Cardiac muscle cell (in vitro differentiated cells and primary cell): ENCODE measurements at regions not wholly inside any gene's neighbourhood (a gene's known extent, or its start where the extent isn't known, plus 50 kb on each side); places are given as distances from the start of the nearest gene placed in this dataset.

Experiments
- DNase-seq, 2 donors: peaks; one replicate each; pipeline versions ENCODE4 v3.0.0 to v3.0.0-alpha.2; 2010 to 2017; ENCODE audit warnings: low read depth in 1 of 2, low spot score in 1 of 2
- H3K27ac ChIP-seq: fragments of 200-600 bp; sonication (generic); 2 replicates; pipeline ENCODE4 v1.5.1; 2016
- H3K27me3 ChIP-seq: fragments of 200-600 bp; sonication (generic); 2 replicates; pipeline ENCODE4 v1.6.0; 2016; ENCODE audit warnings: control low read depth
- H3K36me3 ChIP-seq: fragments of 200-600 bp; sonication (generic); 2 replicates; pipeline ENCODE4 v1.5.1; 2016; ENCODE audit warnings: control low read depth
- H3K4me1 ChIP-seq: fragments of 200-600 bp; sonication (generic); 2 replicates; pipeline ENCODE4 v1.8.1; 2017; ENCODE audit warnings: low read depth, mild to moderate bottlenecking, mixed run types
- H3K4me3 ChIP-seq: fragments of 200-600 bp; sonication (generic); 2 replicates; pipeline ENCODE4 v1.5.1; 2016; ENCODE audit warnings: mild to moderate bottlenecking
- H3K9me3 ChIP-seq: fragments of 200-600 bp; sonication (generic); 2 replicates; pipeline ENCODE4 v1.5.1; 2017; ENCODE audit warnings: low read depth, mild to moderate bottlenecking, control low read depth
- TF ChIP-seq, protein P1 (sequence below): IDR thresholded peaks from 2 replicates; pipeline ENCODE4 v1.5.1; 2012; ENCODE audit warnings: low read depth, mild to moderate bottlenecking, low read length

DNA sequence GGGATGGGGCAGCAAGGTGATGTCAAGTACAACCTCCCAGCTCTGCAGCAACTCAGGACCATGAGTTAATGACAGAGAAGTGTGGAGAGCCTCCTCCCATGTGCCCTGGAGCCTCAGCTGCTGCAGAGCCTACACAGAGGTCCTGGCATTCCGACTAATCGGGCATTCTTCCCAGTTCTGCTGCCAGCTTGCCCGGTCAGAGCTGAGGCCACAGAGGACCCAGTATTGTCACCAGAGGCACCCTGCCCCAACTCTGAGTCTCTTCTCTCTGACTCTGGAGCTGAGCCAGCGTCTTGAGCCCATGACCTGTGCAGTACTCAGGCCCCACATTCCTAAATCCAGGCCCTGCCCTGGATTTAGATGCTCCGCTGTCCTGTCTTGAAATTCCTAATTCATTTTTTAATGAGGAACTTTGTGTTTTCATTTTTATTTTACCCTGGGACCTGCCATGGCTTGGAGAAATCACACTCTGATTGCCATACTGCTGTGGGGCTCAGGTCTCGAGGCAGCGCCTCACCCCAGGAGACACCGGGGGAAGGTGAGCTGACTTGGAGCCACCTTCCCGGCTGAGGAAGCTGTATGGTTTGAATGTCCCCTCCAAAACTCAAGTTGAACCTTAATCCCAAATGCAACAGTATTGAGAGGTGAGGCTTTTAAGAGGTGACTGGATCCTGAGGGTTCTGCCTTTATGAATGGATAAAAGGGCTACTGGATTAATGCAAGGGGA, 144.9 kb upstream of the ZNF507 start:
- H3K27ac ChIP-seq, result no peak overlapping the region
- no peaks in the 10 kb centered on the region for H3K4me1 ChIP-seq
- H3K4me3 ChIP-seq, result no peak overlapping the region
- H3K27me3 ChIP-seq, result no peaks in the 10 kb centered on the region
- no peak for DNase-seq
- TF ChIP-seq, protein P1, sequence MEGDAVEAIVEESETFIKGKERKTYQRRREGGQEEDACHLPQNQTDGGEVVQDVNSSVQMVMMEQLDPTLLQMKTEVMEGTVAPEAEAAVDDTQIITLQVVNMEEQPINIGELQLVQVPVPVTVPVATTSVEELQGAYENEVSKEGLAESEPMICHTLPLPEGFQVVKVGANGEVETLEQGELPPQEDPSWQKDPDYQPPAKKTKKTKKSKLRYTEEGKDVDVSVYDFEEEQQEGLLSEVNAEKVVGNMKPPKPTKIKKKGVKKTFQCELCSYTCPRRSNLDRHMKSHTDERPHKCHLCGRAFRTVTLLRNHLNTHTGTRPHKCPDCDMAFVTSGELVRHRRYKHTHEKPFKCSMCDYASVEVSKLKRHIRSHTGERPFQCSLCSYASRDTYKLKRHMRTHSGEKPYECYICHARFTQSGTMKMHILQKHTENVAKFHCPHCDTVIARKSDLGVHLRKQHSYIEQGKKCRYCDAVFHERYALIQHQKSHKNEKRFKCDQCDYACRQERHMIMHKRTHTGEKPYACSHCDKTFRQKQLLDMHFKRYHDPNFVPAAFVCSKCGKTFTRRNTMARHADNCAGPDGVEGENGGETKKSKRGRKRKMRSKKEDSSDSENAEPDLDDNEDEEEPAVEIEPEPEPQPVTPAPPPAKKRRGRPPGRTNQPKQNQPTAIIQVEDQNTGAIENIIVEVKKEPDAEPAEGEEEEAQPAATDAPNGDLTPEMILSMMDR, result no peak
- no peaks in the 10 kb centered on the region for H3K36me3 ChIP-seq
- no peaks in the 10 kb centered on the region for H3K9me3 ChIP-seq

DNA sequence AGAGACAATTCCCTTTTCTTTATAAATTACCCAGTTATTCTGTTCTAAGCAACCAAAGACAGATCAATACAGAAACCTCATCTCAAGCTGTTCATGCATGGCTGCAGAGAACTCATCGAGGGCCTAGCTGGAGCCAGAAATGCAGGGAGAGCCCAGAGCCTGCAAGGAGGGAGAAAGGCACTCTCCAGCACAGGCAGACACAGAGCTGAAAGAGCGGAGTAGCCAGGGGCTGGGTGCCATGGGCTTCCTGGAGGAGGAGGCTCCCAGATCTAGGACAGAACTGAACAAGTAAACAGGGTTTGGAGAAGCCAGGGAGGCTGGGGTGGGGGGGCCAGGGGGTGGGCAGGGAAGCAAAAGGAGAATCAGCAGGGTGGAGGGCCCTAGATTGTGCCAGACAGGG, 144.2 kb upstream of the ZNF507 start:
- Histone ChIP-seq H3K4me1 (no peaks in the 10 kb centered on the region), H3K36me3 (no peaks in the 10 kb centered on the region), H3K9me3 (no peaks in the 10 kb centered on the region), H3K4me3 (no peak overlapping the region), H3K27me3 (no peaks in the 10 kb centered on the region), H3K27ac (no peak overlapping the region)
- TF ChIP-seq, protein P1, result no peak
- no peak for DNase-seq

DNA sequence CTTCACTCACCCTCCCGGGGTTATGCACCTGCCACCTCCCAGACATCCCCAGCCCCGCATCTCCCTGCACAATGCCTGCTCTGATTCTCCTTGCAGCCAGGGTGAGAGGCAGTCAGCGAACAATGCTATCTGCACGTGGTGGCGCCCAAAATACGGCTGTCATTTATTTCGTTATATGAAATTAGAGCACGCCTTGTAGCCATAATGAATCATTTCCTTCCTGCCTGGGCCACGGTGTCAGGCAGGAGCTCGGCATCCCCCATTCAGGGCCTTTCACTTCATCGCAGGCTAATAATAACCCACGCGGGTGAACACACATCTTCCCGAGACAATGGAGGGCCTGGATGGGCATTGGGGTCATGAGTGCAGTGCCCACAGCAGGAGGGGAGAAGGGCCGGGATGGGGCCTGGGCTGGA, 143.8 kb upstream of the ZNF507 start:
- TF ChIP-seq, protein P1, result no peak

DNA sequence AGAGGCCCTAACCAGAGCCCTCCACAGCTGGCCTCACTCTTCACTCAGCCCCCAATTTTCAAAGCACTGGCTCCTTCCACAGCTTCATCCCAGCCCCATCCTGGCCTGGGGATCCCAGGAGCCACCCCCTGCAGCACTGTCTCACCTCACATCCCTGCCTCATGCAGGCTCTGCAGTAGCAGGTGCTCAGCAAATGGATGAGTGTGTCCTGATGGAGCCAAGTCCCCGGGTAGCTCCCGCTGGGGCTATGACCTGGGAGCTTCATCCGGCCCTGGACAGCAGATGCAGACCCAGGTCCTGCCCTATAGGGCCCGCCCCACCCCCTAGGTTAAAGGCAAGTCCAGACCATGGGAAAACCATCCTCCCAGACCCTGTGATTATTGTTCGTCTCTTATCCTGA, 143.2 kb upstream of the ZNF507 start:
- Histone ChIP-seq H3K4me1 (no peaks in the 10 kb centered on the region), H3K27me3 (no peaks in the 10 kb centered on the region), H3K27ac (no peak overlapping the region), H3K9me3 (no peaks in the 10 kb centered on the region), H3K36me3 (no peaks in the 10 kb centered on the region), H3K4me3 (no peak overlapping the region)
- TF ChIP-seq, protein P1, result no peak
- no peak for DNase-seq

More for the DNA sequence above, 143.8 kb upstream of the ZNF507 start:
- DNase-seq, result peak in 1 of 2 donors; percentile 11
- Histone ChIP-seq H3K36me3 (no peaks in the 10 kb centered on the region), H3K27me3 (no peaks in the 10 kb centered on the region), H3K4me1 (no peaks in the 10 kb centered on the region), H3K4me3 (no peak overlapping the region), H3K27ac (no peak overlapping the region), H3K9me3 (no peaks in the 10 kb centered on the region)

DNA sequence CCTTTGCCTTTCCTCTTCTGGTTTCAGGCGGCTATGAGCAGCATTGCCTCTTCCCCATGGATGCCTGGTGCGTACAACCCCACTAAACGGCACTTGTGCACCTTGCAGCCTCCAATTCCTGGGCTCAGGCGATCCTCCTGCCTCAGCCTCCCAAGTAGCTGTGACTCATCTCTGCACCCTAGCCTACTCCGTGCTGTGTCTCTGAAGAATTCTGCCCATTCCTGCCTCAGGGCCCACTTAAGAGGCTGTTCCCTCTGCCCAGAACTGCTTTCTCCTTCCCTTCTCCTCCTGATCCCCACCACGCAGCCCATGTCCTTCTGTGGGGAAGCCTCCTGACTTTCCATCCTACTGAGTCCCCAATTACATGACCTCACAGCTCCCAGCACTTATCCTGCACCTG, 142.2 kb upstream of the ZNF507 start:
- TF ChIP-seq, protein P1, result no peak
- no peaks in the 10 kb centered on the region for H3K9me3 ChIP-seq
- no peak overlapping the region for H3K4me3 ChIP-seq
- H3K27ac ChIP-seq, result no peak overlapping the region
- H3K36me3 ChIP-seq, result no peaks in the 10 kb centered on the region
- H3K27me3 ChIP-seq, result no peaks in the 10 kb centered on the region
- no peak for DNase-seq
- no peaks in the 10 kb centered on the region for H3K4me1 ChIP-seq
